Retinal pigment epithelial cell (primary cell): ENCODE measurements at regions not wholly inside any gene's neighbourhood (a gene's known extent, or its start where the extent isn't known, plus 50 kb on each side); places are given as distances from the start of the nearest gene placed in this dataset.

Experiments
- DNase-seq: peaks from one replicate; pipeline ENCODE4 v3.0.0-alpha.2; 2010; ENCODE audit warnings: low read depth
- H3K4me3 ChIP-seq: 2 replicates; pipeline ENCODE4 v1.5.1; 2011; ENCODE audit warnings: mild to moderate bottlenecking, low read length, control low read depth, moderate library complexity
- TF ChIP-seq, protein P1 (sequence below): conservative IDR thresholded peaks from 2 replicates; pipeline ENCODE4 v1.5.1; 2011; ENCODE audit warnings: low read depth, low read length, control low read depth, inconsistent platforms

DNA sequence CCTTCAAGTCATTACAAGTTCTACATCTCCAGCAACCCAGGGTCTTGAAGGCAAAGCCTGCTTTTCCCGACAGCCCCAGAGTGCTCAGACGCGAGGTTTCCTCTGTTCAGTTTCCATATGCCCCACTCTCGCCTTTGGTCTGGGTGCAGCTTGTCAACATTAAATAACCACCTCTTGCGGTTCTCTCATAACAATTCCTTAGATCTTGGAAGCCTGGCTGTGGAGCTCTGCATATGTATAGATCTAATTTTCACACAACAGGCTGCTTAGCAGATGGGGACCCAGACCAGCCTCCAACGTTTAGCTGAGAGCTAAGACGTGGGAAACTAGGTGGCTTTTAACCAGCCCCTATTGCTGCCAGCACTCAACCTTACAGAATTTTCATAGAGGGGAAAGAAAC lies 295.5 kb downstream of the RPLP1 start:
- DNase-seq, result no peak
- H3K4me3 ChIP-seq, result no peak overlapping the region
- TF ChIP-seq, protein P1, sequence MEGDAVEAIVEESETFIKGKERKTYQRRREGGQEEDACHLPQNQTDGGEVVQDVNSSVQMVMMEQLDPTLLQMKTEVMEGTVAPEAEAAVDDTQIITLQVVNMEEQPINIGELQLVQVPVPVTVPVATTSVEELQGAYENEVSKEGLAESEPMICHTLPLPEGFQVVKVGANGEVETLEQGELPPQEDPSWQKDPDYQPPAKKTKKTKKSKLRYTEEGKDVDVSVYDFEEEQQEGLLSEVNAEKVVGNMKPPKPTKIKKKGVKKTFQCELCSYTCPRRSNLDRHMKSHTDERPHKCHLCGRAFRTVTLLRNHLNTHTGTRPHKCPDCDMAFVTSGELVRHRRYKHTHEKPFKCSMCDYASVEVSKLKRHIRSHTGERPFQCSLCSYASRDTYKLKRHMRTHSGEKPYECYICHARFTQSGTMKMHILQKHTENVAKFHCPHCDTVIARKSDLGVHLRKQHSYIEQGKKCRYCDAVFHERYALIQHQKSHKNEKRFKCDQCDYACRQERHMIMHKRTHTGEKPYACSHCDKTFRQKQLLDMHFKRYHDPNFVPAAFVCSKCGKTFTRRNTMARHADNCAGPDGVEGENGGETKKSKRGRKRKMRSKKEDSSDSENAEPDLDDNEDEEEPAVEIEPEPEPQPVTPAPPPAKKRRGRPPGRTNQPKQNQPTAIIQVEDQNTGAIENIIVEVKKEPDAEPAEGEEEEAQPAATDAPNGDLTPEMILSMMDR, result no peak

DNA sequence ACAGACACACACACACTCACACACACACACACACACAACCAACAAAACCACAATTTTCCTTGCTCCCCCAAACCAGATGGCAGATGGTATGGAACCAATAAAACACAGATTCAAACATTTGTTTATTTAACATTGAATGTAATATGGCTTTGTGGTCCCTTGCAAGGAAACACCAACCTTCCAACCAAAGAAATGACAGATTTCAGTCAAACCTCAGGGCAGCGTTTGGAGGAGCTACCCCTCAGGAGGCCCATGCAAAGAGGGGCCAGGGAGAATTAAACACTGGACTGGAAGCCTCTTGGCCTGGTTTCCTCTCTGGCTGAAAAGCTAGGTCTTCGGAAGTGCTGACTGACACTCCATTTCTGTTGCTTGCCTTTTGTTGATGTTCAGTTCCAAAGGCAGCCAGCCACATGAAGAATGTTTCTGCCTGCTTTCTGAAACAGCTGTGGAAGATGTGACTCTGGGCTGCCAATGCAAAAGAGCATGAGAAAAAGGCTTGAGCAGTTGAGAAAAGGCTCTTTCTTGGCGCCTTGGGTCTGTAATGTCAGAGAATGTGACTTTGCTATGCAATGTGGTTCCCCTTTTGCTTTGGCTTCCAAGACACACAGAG lies 296.1 kb downstream of the RPLP1 start:
- DNase-seq, result no peak
- TF ChIP-seq, protein P1, result no peak
- no peak overlapping the region for H3K4me3 ChIP-seq

DNA sequence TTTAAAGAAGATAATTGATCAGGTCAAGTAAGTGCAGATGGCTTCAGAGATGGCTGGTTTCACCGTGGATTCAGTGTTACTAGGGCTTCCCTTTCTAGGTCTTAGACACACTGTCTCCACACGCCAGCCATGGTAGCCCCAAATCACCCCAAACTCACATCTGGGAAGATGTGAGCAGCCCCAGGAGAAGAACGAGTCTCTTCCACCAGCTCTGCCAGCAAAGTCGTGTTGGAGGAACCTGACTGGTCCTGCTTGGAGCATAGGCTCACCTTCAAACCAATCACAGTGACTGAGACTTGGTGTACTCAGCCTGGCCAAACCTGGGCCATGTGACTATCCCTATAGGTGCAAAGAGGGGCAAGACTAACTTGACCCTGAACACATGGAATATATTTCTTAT lies 296.7 kb downstream of the RPLP1 start:
- TF ChIP-seq, protein P1, result no peak
- H3K4me3 ChIP-seq, result no peak overlapping the region
- no peak for DNase-seq

DNA sequence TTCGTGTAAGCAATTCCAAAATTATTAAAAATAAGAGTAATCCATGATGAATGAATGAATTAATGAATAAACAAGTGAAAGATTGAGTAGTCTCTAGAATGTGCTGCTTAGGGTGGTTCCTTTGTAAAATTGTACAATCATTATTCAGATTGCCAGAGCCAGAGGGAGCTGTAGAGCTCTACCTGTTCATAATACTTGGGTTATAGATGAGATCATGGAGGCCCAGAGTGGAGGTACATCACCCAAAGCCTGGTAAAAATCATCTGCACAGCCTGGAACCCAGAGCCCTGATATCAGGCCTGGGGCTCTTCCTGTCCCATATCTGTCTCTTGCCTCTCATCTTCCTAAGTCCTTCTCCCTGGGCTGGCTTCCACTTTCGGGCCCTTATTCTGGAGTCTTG lies 297.2 kb downstream of the RPLP1 start:
- DNase-seq, result no peak
- no peak overlapping the region for H3K4me3 ChIP-seq
- TF ChIP-seq, protein P1, result peak; percentile 40

DNA sequence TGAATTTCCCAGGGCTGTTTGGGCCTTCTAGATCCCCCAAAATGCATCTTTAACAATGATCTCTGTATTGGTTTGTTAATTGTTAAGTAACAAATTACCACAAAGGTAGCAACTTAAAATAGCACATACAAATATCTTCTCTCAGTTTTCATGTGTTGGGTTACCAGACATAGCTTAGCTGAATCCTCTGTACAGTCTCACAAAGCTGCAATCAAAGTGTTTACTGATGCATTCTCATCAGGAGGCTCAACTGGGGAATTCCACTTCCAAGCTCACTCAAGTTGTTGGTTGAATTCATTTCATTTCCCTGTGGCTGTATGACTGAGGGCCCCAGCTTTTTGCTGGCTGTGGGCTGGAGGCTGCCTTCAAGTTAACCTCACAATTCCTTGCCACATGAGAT lies 297.6 kb downstream of the RPLP1 start:
- TF ChIP-seq, protein P1, result no peak
- no peak for DNase-seq
- H3K4me3 ChIP-seq, result no peak overlapping the region

DNA sequence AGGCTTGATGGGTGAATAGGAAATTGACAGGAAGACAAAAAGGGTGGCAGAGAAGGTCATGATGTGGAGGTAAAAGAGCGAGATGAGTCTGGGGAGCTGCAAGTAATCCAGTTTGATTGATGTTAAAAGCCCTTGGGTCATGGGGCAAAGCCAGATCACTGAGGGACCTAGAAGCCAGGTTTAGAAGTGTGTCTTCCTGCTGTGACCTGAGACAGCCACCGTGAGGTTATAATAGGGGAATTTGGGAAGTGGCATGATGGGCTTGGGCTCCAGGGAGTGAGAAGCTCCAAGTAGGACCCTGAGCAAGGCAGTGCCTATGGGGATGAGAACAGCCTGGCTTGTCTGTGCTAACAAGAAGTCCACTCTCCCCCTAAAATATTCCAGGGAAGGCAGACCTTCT lies 298.5 kb downstream of the RPLP1 start:
- TF ChIP-seq, protein P1, result no peak
- DNase-seq, result no peak
- no peak overlapping the region for H3K4me3 ChIP-seq

DNA sequence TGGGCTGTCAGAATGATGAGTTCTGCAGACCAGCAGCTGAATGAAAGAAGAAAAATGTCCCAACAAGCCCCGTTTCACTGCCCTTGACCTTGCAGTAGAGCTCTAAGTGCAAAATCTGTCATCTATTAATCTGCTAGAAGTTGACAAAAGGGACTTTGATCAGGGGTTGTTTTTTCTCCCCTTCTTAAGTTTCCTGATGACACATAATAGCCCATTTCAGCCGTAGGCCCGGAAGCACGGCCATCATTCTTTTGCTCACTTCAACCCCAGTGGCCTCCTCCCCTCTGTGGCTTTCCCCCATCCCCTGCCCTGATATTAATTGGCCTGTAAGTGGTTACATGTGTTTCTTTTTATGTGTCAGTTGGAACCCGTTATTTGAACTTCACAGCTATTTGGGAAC lies 298.9 kb downstream of the RPLP1 start:
- no peak overlapping the region for H3K4me3 ChIP-seq
- no peak for DNase-seq
- TF ChIP-seq, protein P1, result no peak
